EL (cell line): ENCODE measurements at regions not wholly inside any gene's neighbourhood (a gene's known extent, or its start where the extent isn't known, plus 50 kb on each side); places are given as distances from the start of the nearest gene placed in this dataset.
"Not testable (repeated sequence)": the region's sequence is repeated elsewhere in the genome, so short reads cannot be mapped to it uniquely, and the experiment has no call there.

Source experiments
- DNase-seq: peaks from one replicate; pipeline ENCODE4 v3.0.0-alpha.2; 2016

- no peak for DNase-seq
Observed at GRCh38 chr7:145784809-145785780, 331.5 kb upstream of the CNTNAP2 start.

DNA sequence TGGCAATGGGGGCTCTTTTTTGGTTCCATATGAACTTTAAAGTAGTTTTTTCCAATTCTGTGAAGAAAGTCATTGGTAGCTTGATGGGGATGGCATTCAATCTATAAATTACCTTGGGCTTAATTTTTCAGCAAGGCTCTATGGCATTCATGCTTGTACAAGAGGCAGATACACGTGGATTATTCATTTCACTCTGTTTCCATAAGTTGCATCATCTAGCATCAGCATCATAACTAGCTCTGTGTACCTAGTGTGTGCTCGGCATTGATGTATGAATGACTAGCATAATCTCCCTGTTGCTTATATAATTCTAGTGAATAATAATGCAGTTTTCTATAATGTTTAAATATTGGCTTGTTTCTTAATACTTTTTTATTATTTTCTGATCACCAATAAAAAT is 335.2 kb upstream of the CNTNAP2 start:
- DNase-seq, result not testable (repeated sequence)

GRCh38 chr7:145779140-145779539 is 337.5 kb upstream of the CNTNAP2 start:
- DNase-seq, result no peak

DNA sequence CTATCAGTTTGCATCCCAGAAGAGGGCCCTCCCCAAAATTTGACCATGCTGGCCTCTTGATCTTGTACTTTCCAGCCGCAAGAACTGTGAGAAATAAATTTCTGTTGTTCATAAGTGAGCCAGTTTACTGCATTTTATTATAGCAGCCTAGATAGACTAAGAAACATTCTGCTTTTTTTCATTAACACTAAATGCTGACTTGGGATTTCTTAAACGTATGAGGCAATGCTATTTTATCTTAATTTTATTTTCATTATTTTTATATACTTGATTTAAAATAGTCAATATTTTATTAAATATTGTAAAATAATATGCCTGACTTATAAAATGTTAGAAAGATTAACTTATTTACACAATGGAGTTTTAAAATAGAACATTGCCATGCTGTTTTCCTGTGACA is 341.8 kb upstream of the CNTNAP2 start:
- DNase-seq, result no peak

DNA sequence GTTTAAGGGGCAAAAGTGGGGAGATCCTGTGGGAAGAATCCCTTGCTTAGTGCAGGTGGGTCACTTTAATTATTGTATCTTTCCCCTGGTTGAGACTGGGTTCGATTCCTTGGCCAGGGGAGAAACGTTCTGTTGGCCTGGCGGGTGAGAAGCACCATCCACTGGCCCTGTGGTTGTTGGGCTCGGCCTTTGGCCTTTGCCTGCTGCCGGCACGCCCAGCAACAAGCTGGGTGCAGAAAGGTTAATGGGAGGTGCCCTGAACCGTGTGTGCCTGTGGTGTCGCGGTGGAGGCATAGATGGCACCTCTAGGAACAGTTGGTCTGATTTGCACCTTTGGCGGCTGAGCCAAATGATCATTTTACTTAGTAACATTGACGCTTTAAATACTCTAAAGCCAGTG is 363.6 kb upstream of the CNTNAP2 start:
- DNase-seq, result no peak

- DNase-seq, result no peak
Observed at GRCh38 chr7:145737617-145738016, 379.0 kb upstream of the CNTNAP2 start.

- DNase-seq, result no peak
Observed at GRCh38 chr7:145735061-145735460, 381.5 kb upstream of the CNTNAP2 start.

DNA sequence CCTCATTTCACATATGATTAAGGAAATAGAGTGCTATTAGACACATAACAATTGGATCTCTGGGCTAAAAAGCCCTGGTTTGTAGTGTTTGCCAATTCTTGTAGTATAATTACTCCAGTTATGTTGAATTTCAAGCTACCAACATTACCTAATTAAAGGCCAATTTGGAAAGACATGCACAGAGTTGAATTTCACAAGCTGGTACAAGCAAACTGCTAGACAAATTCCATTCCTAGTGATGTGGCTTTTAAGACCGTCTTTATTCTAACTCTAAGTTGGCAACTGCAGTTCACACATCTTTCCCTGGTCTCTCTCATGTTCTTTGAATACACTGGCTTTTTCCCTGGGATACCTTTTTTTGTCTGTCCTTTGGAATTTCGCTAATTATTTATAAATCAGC is 384.1 kb upstream of the CNTNAP2 start:
- no peak for DNase-seq

DNA sequence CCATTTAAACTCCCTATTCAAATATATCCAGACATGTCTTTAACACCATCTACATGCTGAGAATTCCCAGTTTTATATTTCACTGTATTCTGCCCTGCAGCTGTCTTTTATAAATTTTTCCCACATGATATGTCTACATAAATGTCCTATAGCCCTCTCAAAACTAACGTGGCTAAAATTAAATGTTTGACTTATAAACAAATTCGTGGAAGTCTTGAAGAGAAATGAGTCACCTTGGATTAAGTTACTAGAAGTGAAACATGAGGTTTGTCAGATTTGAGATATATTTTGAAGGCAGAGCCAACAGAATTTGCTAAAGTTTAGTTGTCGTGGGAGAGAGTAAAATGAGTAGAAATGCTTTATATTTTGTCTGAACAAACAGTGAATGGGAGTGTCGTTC is 386.9 kb upstream of the CNTNAP2 start:
- DNase-seq, result no peak

GRCh38 chr7:145718129-145718528 is 398.5 kb upstream of the CNTNAP2 start:
- DNase-seq, result no peak

- DNase-seq, result no peak
Observed at GRCh38 chr7:145700488-145700887, 416.1 kb upstream of the CNTNAP2 start.

DNA sequence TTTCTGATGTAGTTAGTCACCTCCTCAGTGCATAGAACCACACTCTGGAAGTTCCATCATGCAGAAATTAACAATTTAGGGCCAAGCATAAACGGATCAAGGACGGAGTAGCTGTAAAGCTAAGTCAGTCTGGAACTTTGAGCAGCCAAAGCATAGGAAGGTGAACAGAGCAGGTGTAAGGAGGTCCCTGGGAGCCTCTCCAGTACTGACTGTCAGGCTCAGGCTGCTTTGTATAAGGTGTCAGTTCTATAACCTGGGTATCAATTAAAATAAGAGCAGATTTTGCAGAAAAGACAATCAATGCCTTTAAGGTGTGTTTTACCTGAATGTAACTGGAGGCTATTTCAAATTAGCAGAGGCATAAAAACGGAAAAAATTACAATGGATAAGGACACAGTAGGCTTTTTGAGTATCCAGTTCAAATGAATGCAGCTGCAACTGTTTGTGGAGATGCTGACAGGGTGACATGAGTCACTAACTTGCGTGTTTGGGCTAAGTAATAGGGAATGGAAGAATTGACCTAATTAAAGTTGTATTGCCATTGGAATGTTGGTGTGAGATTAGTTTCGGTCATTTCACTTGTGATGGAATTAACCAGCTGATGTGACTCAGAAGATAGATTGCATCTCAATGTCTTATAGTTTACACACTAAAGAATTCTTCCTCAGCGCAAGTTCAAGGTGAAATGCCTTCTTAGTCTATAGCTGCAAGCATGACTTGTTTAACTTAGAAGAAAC is 417.9 kb upstream of the CNTNAP2 start:
- DNase-seq, result no peak

- not testable (repeated sequence) for DNase-seq
Observed at GRCh38 chr7:145697412-145698107, 419.0 kb upstream of the CNTNAP2 start.

GRCh38 chr7:145696071-145696470 is 420.5 kb upstream of the CNTNAP2 start:
- DNase-seq, result no peak

GRCh38 chr7:145692237-145692950 is 424.2 kb upstream of the CNTNAP2 start:
- DNase-seq, result no peak

DNA sequence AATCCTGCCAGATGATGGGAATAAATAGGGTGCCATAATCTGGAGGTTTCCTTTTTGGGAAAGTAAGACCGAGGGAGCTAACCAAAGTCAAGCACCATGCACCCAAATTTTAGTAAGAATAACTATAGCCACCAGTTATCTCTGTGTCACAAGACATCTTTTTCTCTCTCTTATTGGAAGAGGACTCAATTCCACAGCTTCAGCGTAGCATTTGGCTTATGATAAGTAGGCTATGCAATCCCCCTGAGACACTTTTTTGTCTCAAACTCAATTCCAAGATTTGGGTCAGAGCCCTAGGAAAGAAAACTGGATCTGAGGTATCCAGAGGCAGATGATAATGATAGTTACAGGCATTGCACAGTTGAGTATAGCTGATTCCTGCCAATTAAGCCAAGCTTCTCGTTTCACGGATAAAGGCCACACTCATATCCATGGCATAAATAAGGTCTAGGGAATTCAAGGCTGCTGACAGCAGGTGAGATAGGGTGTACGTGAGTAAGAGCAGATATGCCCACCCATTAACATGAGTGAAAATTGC is 425.2 kb upstream of the CNTNAP2 start:
- no peak for DNase-seq

GRCh38 chr7:145681646-145682045 is 435.0 kb upstream of the CNTNAP2 start:
- no peak for DNase-seq

- no peak for DNase-seq
Observed at GRCh38 chr7:145681159-145681558, 435.4 kb upstream of the CNTNAP2 start.

DNA sequence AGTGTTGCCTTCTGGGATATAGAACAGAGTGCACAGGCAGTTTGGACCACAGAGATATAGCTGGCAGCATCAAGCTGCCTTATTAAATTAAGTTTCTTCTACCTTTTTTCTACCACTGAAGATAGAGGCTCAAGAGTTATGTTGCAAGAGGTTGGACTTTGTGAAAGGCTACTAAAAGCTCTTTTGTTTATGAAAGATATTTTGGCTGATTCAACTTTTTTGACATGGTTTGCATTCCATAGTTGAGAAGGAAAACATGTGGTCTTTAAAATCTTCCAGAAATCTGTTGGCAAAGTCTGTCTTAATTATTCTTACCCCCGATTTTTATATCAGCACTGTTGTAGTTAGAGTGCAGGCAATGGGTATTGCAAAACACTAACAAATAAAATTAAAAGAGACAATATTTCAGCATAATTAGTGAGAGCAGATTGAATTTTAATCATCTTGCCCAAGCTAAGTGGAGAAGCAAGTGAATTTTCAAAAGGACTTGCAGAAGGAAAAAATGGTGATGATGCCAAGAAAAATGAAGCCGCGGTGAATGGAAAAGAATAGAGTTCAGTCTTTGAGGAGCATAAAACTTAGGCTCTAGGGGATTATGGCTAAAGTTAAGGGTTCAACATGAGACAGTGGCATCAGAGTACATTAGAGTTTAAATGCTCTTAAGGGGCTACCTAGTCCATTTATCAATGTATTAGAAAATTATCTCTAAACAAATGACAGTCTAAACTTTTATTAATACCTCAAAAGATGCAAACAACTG is 450.9 kb upstream of the CNTNAP2 start:
- DNase-seq, result no peak

DNA sequence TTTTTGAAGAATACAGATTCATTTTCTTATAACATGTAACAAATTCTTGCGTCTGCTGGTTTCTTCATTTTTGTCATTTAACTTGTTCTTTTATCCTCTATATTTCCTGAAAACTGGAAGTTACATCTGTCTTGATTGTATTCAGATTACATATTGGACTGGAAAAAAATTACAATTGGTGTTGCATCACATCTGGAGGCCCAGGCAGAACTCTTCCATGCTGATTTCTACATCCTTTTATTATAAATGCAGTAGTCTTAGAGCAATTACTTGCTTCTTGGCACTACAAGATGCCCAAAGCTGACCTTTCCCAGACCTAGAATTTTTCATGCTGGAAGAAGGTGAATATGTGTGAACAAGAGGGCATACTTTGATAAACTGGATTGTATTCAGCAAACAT is 460.9 kb upstream of the CNTNAP2 start:
- no peak for DNase-seq

DNA sequence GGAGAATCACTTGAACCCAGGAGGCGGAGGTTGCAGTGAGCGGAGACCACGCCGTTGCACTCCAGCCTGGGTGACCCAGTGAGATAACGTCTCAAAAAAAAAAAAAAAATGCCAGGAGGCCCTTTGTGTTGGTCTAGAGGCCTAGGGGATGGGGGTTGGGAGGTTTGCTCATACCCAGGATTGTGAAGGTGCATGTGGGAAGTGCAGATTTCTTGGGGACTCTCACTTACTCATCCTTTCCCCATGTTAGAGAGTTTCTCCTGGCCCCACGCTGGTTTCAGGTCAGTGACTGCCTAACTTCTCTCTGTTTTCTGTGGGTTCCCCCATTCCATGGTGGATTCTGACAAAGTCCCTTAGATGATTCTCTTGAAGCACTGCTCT is 471.5 kb upstream of the CNTNAP2 start:
- no peak for DNase-seq
